Fibroblast of skin of abdomen (primary cell): ENCODE measurements at regions not wholly inside any gene's neighbourhood (a gene's known extent, or its start where the extent isn't known, plus 50 kb on each side); places are given as distances from the start of the nearest gene placed in this dataset.
"Not testable (repeated sequence)": the region's sequence is repeated elsewhere in the genome, so short reads cannot be mapped to it uniquely, and the experiment has no call there.

ENCODE experiments used
- DNase-seq: peaks from one replicate; pipeline ENCODE4 v3.0.0-alpha.2; 2013

- peak; percentile 23 for DNase-seq
These were observed 55.1 kb downstream of the SOX9 start for GRCh38 chr17:72175787-72176515.

GRCh38 chr17:72176516-72176851, 55.7 kb downstream of the SOX9 start:
- DNase-seq = no peak

- peak; percentile 32 for DNase-seq
These were observed 56.3 kb downstream of the SOX9 start for GRCh38 chr17:72176951-72177660.

GRCh38 chr17:72177738-72178137, 56.9 kb downstream of the SOX9 start:
- DNase-seq = no peak

- DNase-seq = no peak
These were observed 61.6 kb downstream of the SOX9 start for GRCh38 chr17:72182371-72182873.

- no peak for DNase-seq
These were observed 62.4 kb downstream of the SOX9 start for GRCh38 chr17:72183194-72183685.

- no peak for DNase-seq
These were observed 64.0 kb downstream of the SOX9 start for GRCh38 chr17:72184805-72185204.

GRCh38 chr17:72185564-72185963, 64.7 kb downstream of the SOX9 start:
- peak; percentile 35 for DNase-seq

- no peak for DNase-seq
These were observed 66.7 kb downstream of the SOX9 start for GRCh38 chr17:72187556-72187955.

- no peak for DNase-seq
These were observed 68.0 kb downstream of the SOX9 start for GRCh38 chr17:72188801-72189200.

GRCh38 chr17:72189768-72190593, 69.2 kb downstream of the SOX9 start:
- no peak for DNase-seq

- DNase-seq = no peak
These were observed 70.5 kb downstream of the SOX9 start for GRCh38 chr17:72191356-72191755.

GRCh38 chr17:72191921-72192799, 71.3 kb downstream of the SOX9 start:
- DNase-seq = peak; percentile 87

- peak; percentile 45 for DNase-seq
These were observed 72.0 kb downstream of the SOX9 start for GRCh38 chr17:72192800-72193192.

GRCh38 chr17:72193391-72194106, 72.7 kb downstream of the SOX9 start:
- DNase-seq = peak; percentile 35

GRCh38 chr17:72194107-72194440, 73.3 kb downstream of the SOX9 start:
- DNase-seq = not testable (repeated sequence)

- no peak for DNase-seq
These were observed 78.4 kb downstream of the SOX9 start for GRCh38 chr17:72199256-72199655.

- DNase-seq = no peak
These were observed 83.9 kb downstream of the SOX9 start for GRCh38 chr17:72204742-72205141.

- no peak for DNase-seq
These were observed 84.5 kb downstream of the SOX9 start for GRCh38 chr17:72205357-72205756.

- DNase-seq = no peak
These were observed 85.0 kb downstream of the SOX9 start for GRCh38 chr17:72205822-72206221.

GRCh38 chr17:72206376-72206775, 85.6 kb downstream of the SOX9 start:
- DNase-seq = no peak
